H1 (cell line): ENCODE measurements at regions not wholly inside any gene's neighbourhood (a gene's known extent, or its start where the extent isn't known, plus 50 kb on each side); places are given as distances from the start of the nearest gene placed in this dataset.

Source experiments
- CHD7 ChIP-seq: fragments of 300-600 bp; sonication (generic); IDR thresholded peaks from 2 replicates; pipeline ENCODE4 v1.7.1; 2012; ENCODE audit warnings: low read length, moderate library complexity, mild to moderate bottlenecking, inconsistent platforms; ENCODE audit not compliant: insufficient replicate concordance
- HDAC2 ChIP-seq, 2 experiments: fragments of 300-600 bp in 1 of 2; sonication (generic) in 1 of 2; IDR thresholded peaks; 2 replicates each; pipeline ENCODE4 v1.6.1; 2011 to 2012; ENCODE audit warnings: low read depth in 2 of 2, low read length in 2 of 2, mild to moderate bottlenecking in 2 of 2, moderate library complexity in 2 of 2, borderline replicate concordance in 1 of 2, inconsistent platforms in 1 of 2
- SRF ChIP-seq: IDR thresholded peaks from 2 replicates; pipeline ENCODE4 v1.6.1; 2011; ENCODE audit warnings: mild to moderate bottlenecking, low read depth, low read length, moderate library complexity
- SUZ12 ChIP-seq: fragments of 200-600 bp; sonication (generic); IDR thresholded peaks from 2 replicates; pipeline ENCODE4 v1.6.1; 2012; ENCODE audit warnings: mild to moderate bottlenecking, inconsistent platforms, low read length, moderate library complexity, mixed read lengths

GRCh38 chr6:82720992-82721391, 344.6 kb downstream of the UBE3D start (continued):
- TF ChIP-seq CHD7 (no peak), SUZ12 (no peak), HDAC2 (IDR thresholded peaks at IDR 0.05; ENCODE audit: borderline replicate concordance in 1 of 2, low read depth in 2 of 2, low read length in 2 of 2) (no peak), SRF (no peak)
